HAP-1 (cell line): ENCODE measurements at regions not wholly inside any gene's neighbourhood (a gene's known extent, or its start where the extent isn't known, plus 50 kb on each side); places are given as distances from the start of the nearest gene placed in this dataset.
"Not testable (repeated sequence)": the region's sequence is repeated elsewhere in the genome, so short reads cannot be mapped to it uniquely, and the experiment has no call there.

Experiments
- DNase-seq, 2 experiments: peaks; one replicate each; pipeline ENCODE4 v3.0.0-alpha.2; 2016 to 2020; ENCODE audit warnings: low spot score in 2 of 2
- H3K27me3 ChIP-seq: fragments of 250-450 bp; sonication (Bioruptor Pico); 2 replicates; pipeline ENCODE4 v1.5.1; 2020; ENCODE audit warnings: low read depth, mild to moderate bottlenecking, moderate library complexity
- H3K36me3 ChIP-seq: fragments of 250-450 bp; sonication (Bioruptor Pico); replicated peaks from 2 replicates; pipeline ENCODE4 v1.5.1; 2020; ENCODE audit warnings: mild to moderate bottlenecking
- H3K4me1 ChIP-seq: fragments of 250-450 bp; sonication (Bioruptor Pico); 2 replicates; pipeline ENCODE4 v1.5.1; 2020; ENCODE audit warnings: mild to moderate bottlenecking
- H3K4me3 ChIP-seq: fragments of 250-450 bp; sonication (Bioruptor Pico); 2 replicates; pipeline ENCODE4 v1.5.1; 2020; ENCODE audit warnings: mild to moderate bottlenecking, moderate library complexity
- H3K9me3 ChIP-seq: fragments of 250-450 bp; sonication (Bioruptor Pico); 2 replicates; pipeline ENCODE4 v1.5.1; 2020; ENCODE audit warnings: mild to moderate bottlenecking, moderate library complexity
- in situ Hi-C: fragments of 300-500 bp; cut with MboI; formaldehyde crosslinking; loops from 3 replicates; pipeline ENCODE4 v1.14.3; 2020; ENCODE audit warnings: low sequenced_read_pairs, inconsistent platforms, mixed read lengths

- DNase-seq: no peak
- in situ Hi-C loops: loop anchor here (10.0 kb wide), 1 partner anchor 535 kb away; no protein-coding TSS in a partner anchor
- H3K36me3 ChIP-seq: no peaks in the 10 kb centered on the region
- H3K9me3 ChIP-seq: no peaks in the 10 kb centered on the region
- no peaks in the 10 kb centered on the region for H3K27me3 ChIP-seq
- H3K4me3 ChIP-seq: no peak overlapping the region
- H3K4me1 ChIP-seq: no peaks in the 10 kb centered on the region
These were observed 303.2 kb upstream of the FAM78B start for GRCh38 chr1:166470014-166470413.

- in situ Hi-C loops: loop anchor here (10.0 kb wide), 1 partner anchor 536 kb away; no protein-coding TSS in a partner anchor
- DNase-seq: no peak
- no peaks in the 10 kb centered on the region for H3K9me3 ChIP-seq
These were observed 303.6 kb upstream of the FAM78B start for GRCh38 chr1:166470441-166470840.

GRCh38 chr1:166471359-166471758, 304.6 kb upstream of the FAM78B start:
- Histone ChIP-seq H3K36me3 (no peaks in the 10 kb centered on the region), H3K4me3 (no peak overlapping the region), H3K9me3 (no peaks in the 10 kb centered on the region), H3K27me3 (no peaks in the 10 kb centered on the region), H3K4me1 (no peaks in the 10 kb centered on the region)
- in situ Hi-C loops: loop anchor here (10.0 kb wide), 1 partner anchor 537 kb away; no protein-coding TSS in a partner anchor
- no peak for DNase-seq

More at GRCh38 chr1:166470441-166470840, 303.6 kb upstream of the FAM78B start:
- Histone ChIP-seq H3K4me3 (no peak overlapping the region), H3K27me3 (no peaks in the 10 kb centered on the region), H3K4me1 (no peaks in the 10 kb centered on the region), H3K36me3 (no peaks in the 10 kb centered on the region)

GRCh38 chr1:166479052-166479631, 312.3 kb upstream of the FAM78B start:
- peak; percentile 15 to 64 for DNase-seq
- H3K36me3 ChIP-seq: no peaks in the 10 kb centered on the region
- no peaks in the 10 kb centered on the region for H3K4me1 ChIP-seq
- no peaks in the 10 kb centered on the region for H3K9me3 ChIP-seq
- in situ Hi-C loops: loop anchor here (10.0 kb wide), 1 partner anchor 544 kb away; no protein-coding TSS in a partner anchor
- H3K27me3 ChIP-seq: no peaks in the 10 kb centered on the region
- H3K4me3 ChIP-seq: no peak overlapping the region

GRCh38 chr1:166484471-166484870, 317.7 kb upstream of the FAM78B start:
- in situ Hi-C loops: no loop called here
- DNase-seq: no peak
- Histone ChIP-seq H3K4me3 (no peak overlapping the region), H3K27me3 (no peaks in the 10 kb centered on the region), H3K9me3 (no peaks in the 10 kb centered on the region), H3K36me3 (no peaks in the 10 kb centered on the region), H3K4me1 (no peaks in the 10 kb centered on the region)

- in situ Hi-C loops: no loop called here
- no peak for DNase-seq
- no peaks in the 10 kb centered on the region for H3K27me3 ChIP-seq
These were observed 318.1 kb upstream of the FAM78B start for GRCh38 chr1:166484871-166485270.

GRCh38 chr1:166485620-166486019, 318.8 kb upstream of the FAM78B start:
- no peaks in the 10 kb centered on the region for H3K27me3 ChIP-seq
- in situ Hi-C loops: no loop called here
- H3K4me1 ChIP-seq: no peaks in the 10 kb centered on the region
- H3K4me3 ChIP-seq: no peak overlapping the region
- no peaks in the 10 kb centered on the region for H3K36me3 ChIP-seq
- DNase-seq: no peak
- no peaks in the 10 kb centered on the region for H3K9me3 ChIP-seq

More at GRCh38 chr1:166484871-166485270, 318.1 kb upstream of the FAM78B start:
- Histone ChIP-seq H3K36me3 (no peaks in the 10 kb centered on the region), H3K9me3 (no peaks in the 10 kb centered on the region), H3K4me1 (no peaks in the 10 kb centered on the region), H3K4me3 (no peak overlapping the region)

GRCh38 chr1:166488327-166488726, 321.5 kb upstream of the FAM78B start:
- no peaks in the 10 kb centered on the region for H3K36me3 ChIP-seq
- H3K9me3 ChIP-seq: no peaks in the 10 kb centered on the region
- no peak overlapping the region for H3K4me3 ChIP-seq
- in situ Hi-C loops: no loop called here
- DNase-seq: no peak
- H3K27me3 ChIP-seq: no peaks in the 10 kb centered on the region
- H3K4me1 ChIP-seq: no peaks in the 10 kb centered on the region

- H3K27me3 ChIP-seq: no peaks in the 10 kb centered on the region
- DNase-seq: no peak
- in situ Hi-C loops: no loop called here
- H3K4me3 ChIP-seq: no peak overlapping the region
- H3K4me1 ChIP-seq: no peaks in the 10 kb centered on the region
- H3K36me3 ChIP-seq: no peaks in the 10 kb centered on the region
- H3K9me3 ChIP-seq: no peaks in the 10 kb centered on the region
These were observed 322.5 kb upstream of the FAM78B start for GRCh38 chr1:166489356-166489669.

GRCh38 chr1:166489670-166490436, 323.1 kb upstream of the FAM78B start:
- peak in 1 of 2 experiments; percentile 11 for DNase-seq
- Histone ChIP-seq H3K9me3 (no peaks in the 10 kb centered on the region), H3K36me3 (no peaks in the 10 kb centered on the region), H3K4me1 (no peaks in the 10 kb centered on the region), H3K27me3 (no peaks in the 10 kb centered on the region), H3K4me3 (peak overlapping the region; percentile 14)
- in situ Hi-C loops: no loop called here

GRCh38 chr1:166490437-166490991, 323.7 kb upstream of the FAM78B start:
- no peaks in the 10 kb centered on the region for H3K4me1 ChIP-seq
- in situ Hi-C loops: no loop called here
- no peak overlapping the region for H3K4me3 ChIP-seq
- no peaks in the 10 kb centered on the region for H3K27me3 ChIP-seq
- no peak for DNase-seq
- H3K9me3 ChIP-seq: no peaks in the 10 kb centered on the region
- H3K36me3 ChIP-seq: no peaks in the 10 kb centered on the region

GRCh38 chr1:166493765-166494164, 327.0 kb upstream of the FAM78B start:
- DNase-seq, H3K4me1 ChIP-seq, H3K9me3 ChIP-seq, in situ Hi-C loops, H3K27me3 ChIP-seq, H3K4me3 ChIP-seq, H3K36me3 ChIP-seq: not testable (repeated sequence)

- in situ Hi-C loops: no loop called here
- H3K9me3 ChIP-seq: no peaks in the 10 kb centered on the region
- no peak for DNase-seq
These were observed 331.9 kb upstream of the POGK start for GRCh38 chr1:166507347-166507746.

GRCh38 chr1:166511761-166512160, 327.5 kb upstream of the POGK start:
- Histone ChIP-seq H3K4me1 (no peaks in the 10 kb centered on the region), H3K4me3 (no peak overlapping the region), H3K36me3 (no peaks in the 10 kb centered on the region), H3K9me3 (no peaks in the 10 kb centered on the region), H3K27me3 (no peaks in the 10 kb centered on the region)
- no peak for DNase-seq
- in situ Hi-C loops: no loop called here

More at GRCh38 chr1:166507347-166507746, 331.9 kb upstream of the POGK start:
- H3K4me1 ChIP-seq: no peaks in the 10 kb centered on the region
- no peak overlapping the region for H3K4me3 ChIP-seq
- no peaks in the 10 kb centered on the region for H3K36me3 ChIP-seq
- H3K27me3 ChIP-seq: no peaks in the 10 kb centered on the region
